ENCODE measurements at regions not wholly inside any gene's neighbourhood (a gene's known extent, or its start where the extent isn't known, plus 50 kb on each side); places are given as distances from the start of the nearest gene placed in this dataset.

DNA sequence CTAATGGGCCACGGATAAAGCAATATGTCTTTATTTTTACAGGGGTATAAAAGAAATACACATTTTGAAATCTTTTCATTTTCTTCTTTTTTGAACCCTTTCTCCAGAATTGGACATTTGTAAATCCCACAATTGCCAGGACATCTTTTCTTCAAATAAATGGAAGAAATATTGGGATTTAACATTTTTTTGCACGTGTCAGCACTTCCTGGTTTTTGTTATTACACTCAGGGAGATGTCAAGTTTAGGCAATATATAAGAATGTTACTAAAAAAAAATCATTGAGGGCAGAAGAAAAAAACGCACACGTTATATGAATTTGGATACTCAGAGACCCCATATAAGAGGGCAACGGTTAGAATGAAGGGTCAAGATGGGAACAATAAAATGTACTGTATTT lies 78.3 kb upstream of the TMCO5A start:
- no peak overlapping the region for H3K4me3 ChIP-seq (ENCODE audit: low read depth, low read length)
- DNase-seq (ENCODE audit: low read depth) (no peak), FAIRE-seq (no peak)
- no peaks in the 10 kb centered on the region for H3K36me3 ChIP-seq (ENCODE audit: control insufficient read depth, insufficient read depth, low read length)
- TF ChIP-seq, protein P1, sequence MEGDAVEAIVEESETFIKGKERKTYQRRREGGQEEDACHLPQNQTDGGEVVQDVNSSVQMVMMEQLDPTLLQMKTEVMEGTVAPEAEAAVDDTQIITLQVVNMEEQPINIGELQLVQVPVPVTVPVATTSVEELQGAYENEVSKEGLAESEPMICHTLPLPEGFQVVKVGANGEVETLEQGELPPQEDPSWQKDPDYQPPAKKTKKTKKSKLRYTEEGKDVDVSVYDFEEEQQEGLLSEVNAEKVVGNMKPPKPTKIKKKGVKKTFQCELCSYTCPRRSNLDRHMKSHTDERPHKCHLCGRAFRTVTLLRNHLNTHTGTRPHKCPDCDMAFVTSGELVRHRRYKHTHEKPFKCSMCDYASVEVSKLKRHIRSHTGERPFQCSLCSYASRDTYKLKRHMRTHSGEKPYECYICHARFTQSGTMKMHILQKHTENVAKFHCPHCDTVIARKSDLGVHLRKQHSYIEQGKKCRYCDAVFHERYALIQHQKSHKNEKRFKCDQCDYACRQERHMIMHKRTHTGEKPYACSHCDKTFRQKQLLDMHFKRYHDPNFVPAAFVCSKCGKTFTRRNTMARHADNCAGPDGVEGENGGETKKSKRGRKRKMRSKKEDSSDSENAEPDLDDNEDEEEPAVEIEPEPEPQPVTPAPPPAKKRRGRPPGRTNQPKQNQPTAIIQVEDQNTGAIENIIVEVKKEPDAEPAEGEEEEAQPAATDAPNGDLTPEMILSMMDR (IDR thresholded peaks at IDR 0.05; ENCODE audit: insufficient read depth, low read length, severe bottlenecking), result no peak
- no peaks in the 10 kb centered on the region for H3K27me3 ChIP-seq (ENCODE audit: control insufficient read depth, insufficient read depth, low read length)

DNA sequence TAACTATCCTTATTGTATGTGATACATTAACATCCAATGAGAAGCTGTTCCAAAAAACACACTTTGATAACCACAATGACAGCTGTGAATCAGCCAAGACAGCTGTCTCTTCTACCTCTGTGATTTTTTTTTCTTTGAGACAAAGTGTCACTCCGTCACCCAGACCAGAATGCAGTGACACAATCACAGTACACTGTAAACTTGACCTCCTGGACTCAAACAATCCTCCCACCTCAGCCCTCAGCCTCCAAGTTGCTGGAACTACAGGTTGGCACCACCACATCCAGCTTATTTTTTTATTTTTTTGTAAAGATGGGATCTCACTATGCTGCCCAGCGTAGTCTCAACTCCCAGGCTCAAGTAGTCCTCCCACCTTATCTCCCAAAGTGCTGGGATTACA lies 73.5 kb upstream of the TMCO5A start:
- no peaks in the 10 kb centered on the region for H3K27me3 ChIP-seq (ENCODE audit: control insufficient read depth, insufficient read depth, low read length)
- H3K4me3 ChIP-seq (ENCODE audit: low read depth, low read length), result no peak overlapping the region
- H3K36me3 ChIP-seq (ENCODE audit: control insufficient read depth, insufficient read depth, low read length), result no peaks in the 10 kb centered on the region
- DNase-seq (ENCODE audit: low read depth), result no peak
- TF ChIP-seq, protein P1 (IDR thresholded peaks at IDR 0.05; ENCODE audit: insufficient read depth, low read length, severe bottlenecking), result no peak
- no peak for FAIRE-seq

DNA sequence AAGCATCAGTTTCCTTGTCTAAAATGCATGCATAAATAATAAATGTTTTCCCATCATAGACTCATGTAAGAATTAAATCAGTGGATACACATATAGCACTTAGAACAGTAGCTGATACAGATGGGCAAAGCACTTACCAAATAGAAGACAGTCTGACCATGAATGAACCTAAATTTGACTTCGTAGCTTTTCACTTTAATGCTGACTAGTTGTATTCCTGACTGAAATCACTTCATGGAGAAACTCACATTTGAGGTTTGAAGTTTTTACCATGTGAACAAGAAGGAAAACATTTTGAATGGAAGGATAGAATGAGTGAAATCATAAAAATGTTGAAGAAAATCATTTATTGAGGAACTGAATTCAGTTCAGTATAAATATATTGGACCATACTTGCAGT lies 68.8 kb upstream of the TMCO5A start:
- H3K27me3 ChIP-seq (ENCODE audit: control insufficient read depth, insufficient read depth, low read length), result no peaks in the 10 kb centered on the region
- no peak for DNase-seq (ENCODE audit: low read depth)
- TF ChIP-seq, protein P1 (IDR thresholded peaks at IDR 0.05; ENCODE audit: insufficient read depth, low read length, severe bottlenecking), result no peak

DNA sequence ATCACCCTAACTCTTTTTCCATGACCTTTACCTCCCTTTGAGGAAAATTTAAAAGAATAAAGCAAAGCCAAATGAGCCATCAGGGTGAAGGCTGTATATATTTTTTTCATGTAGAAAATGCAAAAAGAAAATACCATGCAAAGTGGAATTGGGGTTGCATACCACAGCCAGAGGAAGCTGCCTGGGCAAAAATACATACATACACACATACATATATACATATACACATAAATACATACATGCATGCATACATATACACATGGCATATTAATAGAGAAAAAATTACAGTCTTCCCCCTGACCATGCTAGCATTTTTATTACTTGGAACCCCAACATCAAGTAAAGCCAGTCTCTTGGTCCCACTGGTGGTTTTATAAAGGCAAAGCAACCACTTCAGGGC lies 63.7 kb upstream of the TMCO5A start:
- DNase-seq (ENCODE audit: low read depth) (no peak), FAIRE-seq (no peak)
- Histone ChIP-seq H3K36me3 (ENCODE audit: control insufficient read depth, insufficient read depth, low read length) (no peaks in the 10 kb centered on the region), H3K27me3 (ENCODE audit: control insufficient read depth, insufficient read depth, low read length) (peaks cover 1% of the 10 kb centered on the region), H3K4me3 (ENCODE audit: low read depth, low read length) (no peak overlapping the region)
- TF ChIP-seq, protein P1 (IDR thresholded peaks at IDR 0.05; ENCODE audit: insufficient read depth, low read length, severe bottlenecking), result no peak

More for the DNA sequence above, 68.8 kb upstream of the TMCO5A start:
- Histone ChIP-seq H3K4me3 (ENCODE audit: low read depth, low read length) (no peak overlapping the region), H3K36me3 (ENCODE audit: control insufficient read depth, insufficient read depth, low read length) (no peaks in the 10 kb centered on the region)
- FAIRE-seq, result no peak

DNA sequence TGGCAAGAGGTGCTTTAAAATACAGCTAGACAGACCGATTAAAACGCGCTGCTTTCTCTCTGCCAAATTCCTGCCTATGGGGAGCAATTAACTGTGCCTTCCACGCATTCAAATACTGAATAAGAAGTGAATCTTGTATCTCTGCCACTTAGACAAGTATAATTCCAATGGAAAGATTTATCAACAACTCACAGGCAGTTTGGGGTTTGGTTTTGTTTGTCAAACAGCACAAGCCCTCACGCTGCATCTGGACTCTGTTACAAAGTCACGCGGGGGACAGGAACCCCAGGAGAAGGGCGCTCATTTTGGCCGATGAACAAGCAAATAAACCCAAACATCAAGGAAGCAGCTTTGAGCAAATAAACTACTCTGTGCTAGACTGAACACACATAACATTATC lies 61.8 kb upstream of the TMCO5A start:
- Histone ChIP-seq H3K4me3 (ENCODE audit: low read depth, low read length) (no peak overlapping the region), H3K27me3 (ENCODE audit: control insufficient read depth, insufficient read depth, low read length) (peaks cover 1% of the 10 kb centered on the region), H3K36me3 (ENCODE audit: control insufficient read depth, insufficient read depth, low read length) (no peaks in the 10 kb centered on the region)
- DNase-seq (ENCODE audit: low read depth) (no peak), FAIRE-seq (no peak)
- TF ChIP-seq, protein P1 (IDR thresholded peaks at IDR 0.05; ENCODE audit: insufficient read depth, low read length, severe bottlenecking), result no peak

DNA sequence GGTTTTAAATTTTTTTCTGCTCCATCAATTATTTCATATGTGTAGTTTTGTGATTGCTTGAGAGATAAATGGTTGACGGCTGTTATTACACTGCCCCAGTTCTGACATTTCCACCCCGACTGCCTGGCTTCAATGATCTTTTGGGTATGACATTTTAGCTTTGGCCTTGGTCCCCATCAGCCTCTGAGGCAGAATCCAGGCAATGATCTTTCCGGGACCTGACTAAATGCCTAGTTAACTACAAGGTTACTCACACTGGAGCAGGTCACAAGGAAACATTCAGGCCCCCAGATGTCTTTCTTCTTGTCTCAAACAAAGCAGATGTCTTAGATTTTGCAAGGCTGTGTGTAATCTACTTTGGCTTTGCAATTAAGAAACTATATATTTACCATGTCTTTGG lies 61.1 kb upstream of the TMCO5A start:
- no peak overlapping the region for H3K4me3 ChIP-seq (ENCODE audit: low read depth, low read length)

More for the DNA sequence above, 61.1 kb upstream of the TMCO5A start:
- Histone ChIP-seq H3K27me3 (ENCODE audit: control insufficient read depth, insufficient read depth, low read length) (peaks cover 1% of the 10 kb centered on the region), H3K36me3 (ENCODE audit: control insufficient read depth, insufficient read depth, low read length) (no peaks in the 10 kb centered on the region)
- FAIRE-seq, result no peak
- TF ChIP-seq, protein P1 (IDR thresholded peaks at IDR 0.05; ENCODE audit: insufficient read depth, low read length, severe bottlenecking), result no peak
- DNase-seq (ENCODE audit: low read depth), result no peak
